Panc1 (cell line): ENCODE measurements at regions not wholly inside any gene's neighbourhood (a gene's known extent, or its start where the extent isn't known, plus 50 kb on each side); places are given as distances from the start of the nearest gene placed in this dataset.

ENCODE experiments used
- CTCF ChIP-seq: fragments of 450-650 bp; IDR thresholded peaks from 2 replicates; pipeline ENCODE4 v1.5.1; 2017; ENCODE audit warnings: mild to moderate bottlenecking
- POLR2AphosphoS5 ChIP-seq: IDR thresholded peaks from 2 replicates; pipeline ENCODE4 v1.6.1; 2012; ENCODE audit warnings: mild to moderate bottlenecking, low read depth, low read length, moderate library complexity
- SIN3A ChIP-seq: IDR thresholded peaks from 2 replicates; pipeline ENCODE4 v1.6.1; 2012; ENCODE audit warnings: low read depth, mild to moderate bottlenecking, low read length, moderate library complexity, borderline replicate concordance; ENCODE audit not compliant: insufficient read depth

GRCh38 chr2:2674831-2675230 lies 343.8 kb upstream of the MYT1L start:
- TF ChIP-seq POLR2AphosphoS5: no peak
- TF ChIP-seq CTCF: no peak
- TF ChIP-seq SIN3A: no peak
